GDM1 (cell line): ENCODE measurements at regions not wholly inside any gene's neighbourhood (a gene's known extent, or its start where the extent isn't known, plus 50 kb on each side); places are given as distances from the start of the nearest gene placed in this dataset.

Experiments
- DNase-seq: peaks from one replicate; lab custom pipeline; 2025; lab: John Stamatoyannopoulos, UW

GRCh38 chr2:217061916-217062505, 202.1 kb upstream of the TNP1 start:
- DNase-seq, result no peak

GRCh38 chr2:217060951-217061547, 201.2 kb upstream of the TNP1 start:
- DNase-seq, result no peak

GRCh38 chr2:217060516-217060915, 200.7 kb upstream of the TNP1 start:
- DNase-seq, result no peak

GRCh38 chr2:217058791-217059755, 199.2 kb upstream of the TNP1 start:
- DNase-seq, result no peak

GRCh38 chr2:217057773-217058172, 197.9 kb upstream of the TNP1 start:
- DNase-seq, result no peak

- DNase-seq, result no peak
Measured at GRCh38 chr2:217055624-217056023, 195.8 kb upstream of the TNP1 start.

GRCh38 chr2:217054791-217055190, 194.9 kb upstream of the TNP1 start:
- DNase-seq, result no peak

- no peak for DNase-seq
Measured at GRCh38 chr2:217052856-217053577, 193.2 kb upstream of the TNP1 start.

- DNase-seq, result no peak
Measured at GRCh38 chr2:217051416-217051815, 191.6 kb upstream of the TNP1 start.

- no peak for DNase-seq
Measured at GRCh38 chr2:217049956-217050355, 190.1 kb upstream of the TNP1 start.

GRCh38 chr2:217049422-217049821, 189.6 kb upstream of the TNP1 start:
- no peak for DNase-seq

- DNase-seq, result no peak
Measured at GRCh38 chr2:217048730-217049129, 188.9 kb upstream of the TNP1 start.

- DNase-seq, result no peak
Measured at GRCh38 chr2:217047631-217048030, 187.8 kb upstream of the TNP1 start.

GRCh38 chr2:217047209-217047608, 187.3 kb upstream of the TNP1 start:
- no peak for DNase-seq

- no peak for DNase-seq
Measured at GRCh38 chr2:217045700-217046475, 186.0 kb upstream of the TNP1 start.

- DNase-seq, result no peak
Measured at GRCh38 chr2:217040099-217040498, 180.2 kb upstream of the TNP1 start.

- DNase-seq, result no peak
Measured at GRCh38 chr2:217038001-217038400, 178.1 kb upstream of the TNP1 start.

- no peak for DNase-seq
Measured at GRCh38 chr2:217037353-217037752, 177.5 kb upstream of the TNP1 start.

GRCh38 chr2:217035967-217036366, 176.1 kb upstream of the TNP1 start:
- no peak for DNase-seq

- no peak for DNase-seq
Measured at GRCh38 chr2:217033186-217033585, 173.3 kb upstream of the TNP1 start.

GRCh38 chr2:217031445-217031844, 171.6 kb upstream of the TNP1 start:
- DNase-seq, result no peak

GRCh38 chr2:217030081-217030480, 170.2 kb upstream of the TNP1 start:
- DNase-seq, result no peak
